OCI-LY7 (cell line): ENCODE measurements at regions not wholly inside any gene's neighbourhood (a gene's known extent, or its start where the extent isn't known, plus 50 kb on each side); places are given as distances from the start of the nearest gene placed in this dataset.

ENCODE experiments used
- BruUV-seq: library from RNA; stranded (reverse); fragments of 400-500 nt; replicated peaks from 2 replicates; lab custom pipeline; 2021; lab: Mats Ljungman, UMichigan
- CTCF ChIA-PET: fragments of 300-600 bp; sonication (Branson Sonifier 250); formaldehyde crosslinking; loops from one replicate; lab custom pipeline; 2022; ENCODE audit warnings: antibody characterized with exemption; ENCODE audit not compliant: unreplicated experiment; lab: Charles Lee
- POLR2A ChIA-PET: fragments of 300-600 bp; sonication (Branson Sonifier 250); formaldehyde crosslinking; loops from one replicate; lab custom pipeline; 2022; ENCODE audit warnings: antibody characterized with exemption; lab: Charles Lee
- DNase-seq: peaks from one replicate; pipeline ENCODE4 v3.0.0-alpha.2; 2015; ENCODE audit warnings: low spot score
- H2AFZ ChIP-seq: fragments of 200-600 bp; sonication (generic), shearing (Covaris generic); 2 replicates; pipeline ENCODE4 v1.6.1; 2014; ENCODE audit warnings: mild to moderate bottlenecking, antibody characterized with exemption, low read length, moderate library complexity
- H3K27ac ChIP-seq: fragments of 200-600 bp; sonication (generic); 2 replicates; pipeline ENCODE4 v1.5.1; 2014; ENCODE audit warnings: mixed run types, low read depth, mild to moderate bottlenecking, moderate library complexity, low read length, inconsistent platforms; ENCODE audit not compliant: poor library complexity, severe bottlenecking
- H3K36me3 ChIP-seq: fragments of 200-600 bp; sonication (generic); 2 replicates; pipeline ENCODE4 v1.6.1; 2014; ENCODE audit warnings: mild to moderate bottlenecking, antibody characterized with exemption, low read length, moderate library complexity, mixed read lengths; ENCODE audit not compliant: insufficient read depth
- H3K4me1 ChIP-seq: fragments of 200-600 bp; sonication (generic); 2 replicates; pipeline ENCODE4 v1.5.1; 2014; ENCODE audit warnings: mild to moderate bottlenecking, low read length; ENCODE audit not compliant: insufficient read depth, poor library complexity, severe bottlenecking
- H3K4me2 ChIP-seq: fragments of 200-600 bp; sonication (generic); 2 replicates; pipeline ENCODE4 v1.6.1; 2014; ENCODE audit warnings: mild to moderate bottlenecking, low read length
- H3K4me3 ChIP-seq: fragments of 200-600 bp; sonication (generic); 2 replicates; pipeline ENCODE4 v1.5.1; 2014; ENCODE audit warnings: mild to moderate bottlenecking, low read depth, low read length; ENCODE audit not compliant: poor library complexity, severe bottlenecking
- H3K79me2 ChIP-seq: fragments of 200-600 bp; sonication (generic); 2 replicates; pipeline ENCODE4 v1.6.1; 2016; ENCODE audit warnings: low read depth, mild to moderate bottlenecking, low read length, moderate library complexity, mixed read lengths; ENCODE audit not compliant: insufficient read depth
- H3K9me2 ChIP-seq: fragments of 200-600 bp; sonication (generic); 2 replicates; pipeline ENCODE4 v1.6.1; 2016; ENCODE audit warnings: mild to moderate bottlenecking, low read length, mixed read lengths; ENCODE audit not compliant: insufficient read depth
- H3K9me3 ChIP-seq: fragments of 200-600 bp; sonication (generic); 2 replicates; pipeline ENCODE4 v1.6.1; 2014; ENCODE audit warnings: mild to moderate bottlenecking, mixed run types, low read length, mixed read lengths
- H4K20me1 ChIP-seq: fragments of 200-600 bp; sonication (generic); 2 replicates; pipeline ENCODE4 v1.6.1; 2014; ENCODE audit warnings: mild to moderate bottlenecking, antibody characterized with exemption, low read length, moderate library complexity, mixed read lengths; ENCODE audit not compliant: insufficient read depth
- CTCF ChIP-seq: fragments of 200-600 bp; sonication (generic); conservative IDR thresholded peaks from 2 replicates; pipeline ENCODE4 v1.5.1; 2014; ENCODE audit warnings: mild to moderate bottlenecking, antibody characterized with exemption, low read length, moderate library complexity, mixed read lengths
- EZH2phosphoT487 ChIP-seq: fragments of 200-600 bp; sonication (generic); IDR thresholded peaks from 2 replicates; pipeline ENCODE4 v1.6.1; 2018; ENCODE audit warnings: low read depth, borderline replicate concordance, mild to moderate bottlenecking, mixed run types, antibody characterized with exemption, low read length, moderate library complexity, mixed read lengths
- intact Hi-C: fragments of 100-400 bp; cut with micrococcal nuclease; formaldehyde crosslinking; loops from one replicate; pipeline ENCODE4 v1.10.0; 2022; ENCODE audit not compliant: unreplicated experiment

- Histone ChIP-seq H3K79me2 (no peaks in the 10 kb centered on the region), H3K4me3 (no peak overlapping the region), H4K20me1 (no peaks in the 10 kb centered on the region), H3K27ac (no peak overlapping the region), H2AFZ (no peak overlapping the region), H3K36me3 (no peaks in the 10 kb centered on the region), H3K4me2 (no peak overlapping the region), H3K9me3 (no peaks in the 10 kb centered on the region), H3K4me1 (no peaks in the 10 kb centered on the region), H3K9me2 (no peaks in the 10 kb centered on the region)
- TF ChIP-seq CTCF (no peak), EZH2phosphoT487 (no peak)
- no TSS peak for BruUV-seq
- no peak for DNase-seq
- CTCF ChIA-PET: no interaction called here
- intact Hi-C loops: no loop called here
- POLR2A ChIA-PET: interaction anchor here (0.6 kb wide), 1 partner anchor 26 kb away, joined by 3 read pairs; no protein-coding TSS in a partner anchor
Measured at GRCh38 chr15:92332125-92332899, 61.4 kb upstream of the ST8SIA2 start.

GRCh38 chr15:92333709-92334108, 60.0 kb upstream of the ST8SIA2 start:
- intact Hi-C loops: no loop called here
- POLR2A ChIA-PET: no interaction called here

More at GRCh38 chr15:92333709-92334108, 60.0 kb upstream of the ST8SIA2 start:
- Histone ChIP-seq H3K27ac (no peak overlapping the region), H3K9me2 (no peaks in the 10 kb centered on the region), H3K9me3 (no peaks in the 10 kb centered on the region), H3K36me3 (no peaks in the 10 kb centered on the region), H3K79me2 (no peaks in the 10 kb centered on the region), H3K4me1 (no peaks in the 10 kb centered on the region), H3K4me3 (no peak overlapping the region), H4K20me1 (no peaks in the 10 kb centered on the region), H2AFZ (no peak overlapping the region), H3K4me2 (no peak overlapping the region)
- CTCF ChIA-PET: no interaction called here
- no peak for DNase-seq
- no TSS peak for BruUV-seq
- TF ChIP-seq EZH2phosphoT487 (no peak), CTCF (no peak)
